Uterus (tissue), 3 donors: ENCODE measurements at regions not wholly inside any gene's neighbourhood (a gene's known extent, or its start where the extent isn't known, plus 50 kb on each side); places are given as distances from the start of the nearest gene placed in this dataset.

ENCODE experiments used
- DNase-seq, 2 donors: peaks; one replicate each; pipeline ENCODE4 v3.0.0-alpha.2; 2019 to 2020
- H3K27ac ChIP-seq, 2 donors: fragments of 200-600 bp; sonication (generic); 1 replicate in 1 of 2; 2 replicates in 1 of 2; pipeline ENCODE4 v1.5.1; 2016 to 2018
- H3K27me3 ChIP-seq, 2 donors: fragments of 200-600 bp; sonication (generic); one replicate each; pipeline ENCODE4 v1.5.1; 2018 to 2019; ENCODE audit warnings: control low read depth in 1 of 2
- H3K36me3 ChIP-seq, 2 donors: fragments of 200-600 bp; sonication (generic); one replicate each; pipeline ENCODE4 v1.5.1; 2019; ENCODE audit warnings: control low read depth in 1 of 2
- H3K4me1 ChIP-seq, 2 donors: fragments of 200-600 bp; sonication (generic); one replicate each; pipeline ENCODE4 v1.5.1; 2018 to 2019; ENCODE audit warnings: control low read depth in 1 of 2
- H3K4me3 ChIP-seq, 2 donors: fragments of 200-600 bp; sonication (generic); 1 replicate in 1 of 2; 2 replicates in 1 of 2; pipeline ENCODE4 v1.5.1; 2018 to 2019; ENCODE audit warnings: mild to moderate bottlenecking in 1 of 2
- H3K9me3 ChIP-seq, 2 donors: fragments of 200-600 bp; sonication (generic); one replicate each; pipeline ENCODE4 v1.5.1; 2019; ENCODE audit warnings: control low read depth in 1 of 2
- POLR2A ChIP-seq, 2 donors: fragments of 450-650 bp; IDR thresholded peaks; one replicate each; pipeline ENCODE4 v1.6.1; 2016; ENCODE audit warnings: antibody characterized with exemption in 2 of 2, mild to moderate bottlenecking in 1 of 2, moderate library complexity in 1 of 2
- intact Hi-C: fragments of 100-400 bp; cut with DNase I; formaldehyde crosslinking; loops from one replicate; pipeline ENCODE4 v1.15.1; 2023; ENCODE audit warnings: low total_unique reads
- TF ChIP-seq, protein P1 (sequence below), 4 experiments: fragments of 200-600 bp in 2 of 4; fragments of 450-650 bp in 2 of 4; sonication (generic) in 2 of 4; IDR thresholded peaks; one replicate each; pipeline ENCODE4 v1.5.1; 2016 to 2019; ENCODE audit warnings: antibody characterized with exemption in 4 of 4, mild to moderate bottlenecking in 2 of 4, moderate library complexity in 1 of 4
- donor health status: DM: yes; HTN: yes; CAD: no.

DNA sequence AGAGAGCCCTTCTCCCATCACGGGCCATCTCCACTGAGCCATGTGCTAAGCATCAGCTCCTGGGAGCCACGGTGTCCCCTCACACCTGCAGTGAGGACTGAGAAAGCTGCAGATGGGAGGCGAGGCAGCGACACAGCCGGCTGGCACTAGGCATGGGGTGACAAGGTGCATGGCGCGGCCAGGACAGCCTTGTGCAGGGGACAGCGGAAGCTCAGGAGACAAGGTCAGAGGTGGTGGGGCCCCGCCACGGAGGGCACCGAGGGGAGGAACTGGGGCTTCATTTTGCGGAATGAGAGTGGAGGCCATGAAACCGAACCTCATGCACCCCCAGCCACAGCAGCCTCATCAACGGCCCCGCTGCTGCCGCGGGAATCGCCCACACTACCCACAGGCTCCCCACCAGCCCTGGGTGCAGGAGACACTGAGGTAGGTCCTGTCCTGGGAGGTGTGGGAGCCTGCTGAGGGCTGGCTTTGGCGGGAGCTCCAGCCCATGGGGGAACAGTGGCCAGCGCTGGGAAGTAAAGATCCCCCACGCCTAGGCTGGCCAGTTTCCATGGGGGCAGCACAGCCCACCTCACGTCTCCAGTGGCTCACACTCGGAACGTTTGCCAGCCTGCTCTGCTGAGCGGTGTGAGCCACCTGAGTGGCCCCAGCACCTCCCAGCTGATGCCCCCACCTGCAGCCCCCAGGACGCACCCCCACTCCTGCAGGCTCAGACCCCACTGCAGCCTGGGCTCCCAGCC lies 71.2 kb upstream of the INSIG1 start:
- TF ChIP-seq, protein P1, sequence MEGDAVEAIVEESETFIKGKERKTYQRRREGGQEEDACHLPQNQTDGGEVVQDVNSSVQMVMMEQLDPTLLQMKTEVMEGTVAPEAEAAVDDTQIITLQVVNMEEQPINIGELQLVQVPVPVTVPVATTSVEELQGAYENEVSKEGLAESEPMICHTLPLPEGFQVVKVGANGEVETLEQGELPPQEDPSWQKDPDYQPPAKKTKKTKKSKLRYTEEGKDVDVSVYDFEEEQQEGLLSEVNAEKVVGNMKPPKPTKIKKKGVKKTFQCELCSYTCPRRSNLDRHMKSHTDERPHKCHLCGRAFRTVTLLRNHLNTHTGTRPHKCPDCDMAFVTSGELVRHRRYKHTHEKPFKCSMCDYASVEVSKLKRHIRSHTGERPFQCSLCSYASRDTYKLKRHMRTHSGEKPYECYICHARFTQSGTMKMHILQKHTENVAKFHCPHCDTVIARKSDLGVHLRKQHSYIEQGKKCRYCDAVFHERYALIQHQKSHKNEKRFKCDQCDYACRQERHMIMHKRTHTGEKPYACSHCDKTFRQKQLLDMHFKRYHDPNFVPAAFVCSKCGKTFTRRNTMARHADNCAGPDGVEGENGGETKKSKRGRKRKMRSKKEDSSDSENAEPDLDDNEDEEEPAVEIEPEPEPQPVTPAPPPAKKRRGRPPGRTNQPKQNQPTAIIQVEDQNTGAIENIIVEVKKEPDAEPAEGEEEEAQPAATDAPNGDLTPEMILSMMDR (IDR thresholded peaks at IDR 0.05), result no peak
- TF ChIP-seq POLR2A (IDR thresholded peaks at IDR 0.05), result no peak
- no peaks in the 10 kb centered on the region for H3K4me1 ChIP-seq
- H3K27me3 ChIP-seq, result no peaks in the 10 kb centered on the region
- no peak for DNase-seq
- H3K9me3 ChIP-seq, result no peaks in the 10 kb centered on the region
- intact Hi-C loops, result no loop called here
- no peaks in the 10 kb centered on the region for H3K36me3 ChIP-seq
- H3K4me3 ChIP-seq, result no peak overlapping the region
- H3K27ac ChIP-seq, result no peak overlapping the region

DNA sequence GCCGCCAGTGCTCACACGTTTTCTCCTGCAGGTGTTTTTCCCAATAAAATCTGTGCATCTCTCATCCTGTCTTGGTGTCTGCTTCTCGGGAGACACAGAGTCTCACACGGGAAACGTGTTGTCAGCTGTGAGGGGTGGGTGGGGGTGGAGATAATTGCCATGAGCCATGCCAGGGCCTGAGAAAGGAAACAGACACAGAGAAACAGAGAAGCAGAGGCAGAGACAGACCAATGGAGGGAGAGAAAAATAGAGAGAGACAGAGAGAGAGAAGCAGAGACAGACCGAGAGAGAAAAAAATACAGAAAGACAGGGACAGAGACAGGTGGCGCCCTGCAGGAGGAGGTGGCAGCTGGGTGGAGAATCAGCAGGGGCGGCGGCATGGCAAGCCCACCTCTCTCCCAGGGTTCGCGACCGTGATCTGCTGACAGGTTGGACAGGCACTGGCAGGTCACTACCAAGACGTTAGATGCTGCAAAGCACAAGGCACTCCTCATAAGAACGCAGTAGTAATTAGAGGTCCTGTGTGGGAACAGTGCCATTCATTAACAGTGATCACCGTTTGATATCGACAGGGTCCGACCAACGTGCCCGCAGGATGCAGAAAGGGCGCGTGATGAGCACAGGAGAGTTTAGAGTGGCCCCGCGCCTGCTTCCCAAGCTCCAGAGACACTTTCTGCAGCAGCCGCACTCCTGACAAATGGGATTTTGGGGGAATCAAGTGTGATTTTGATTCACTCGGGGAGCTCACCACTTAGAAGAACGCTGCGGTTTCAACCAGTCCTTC lies 70.5 kb upstream of the INSIG1 start:
- no peak overlapping the region for H3K4me3 ChIP-seq
- H3K27me3 ChIP-seq, result no peaks in the 10 kb centered on the region
- no peaks in the 10 kb centered on the region for H3K4me1 ChIP-seq
- no peak overlapping the region for H3K27ac ChIP-seq
- no peak for DNase-seq
- intact Hi-C loops, result no loop called here
- no peaks in the 10 kb centered on the region for H3K9me3 ChIP-seq
- H3K36me3 ChIP-seq, result no peaks in the 10 kb centered on the region
- TF ChIP-seq POLR2A (IDR thresholded peaks at IDR 0.05), result no peak
- TF ChIP-seq, protein P1 (IDR thresholded peaks at IDR 0.05), result no peak

DNA sequence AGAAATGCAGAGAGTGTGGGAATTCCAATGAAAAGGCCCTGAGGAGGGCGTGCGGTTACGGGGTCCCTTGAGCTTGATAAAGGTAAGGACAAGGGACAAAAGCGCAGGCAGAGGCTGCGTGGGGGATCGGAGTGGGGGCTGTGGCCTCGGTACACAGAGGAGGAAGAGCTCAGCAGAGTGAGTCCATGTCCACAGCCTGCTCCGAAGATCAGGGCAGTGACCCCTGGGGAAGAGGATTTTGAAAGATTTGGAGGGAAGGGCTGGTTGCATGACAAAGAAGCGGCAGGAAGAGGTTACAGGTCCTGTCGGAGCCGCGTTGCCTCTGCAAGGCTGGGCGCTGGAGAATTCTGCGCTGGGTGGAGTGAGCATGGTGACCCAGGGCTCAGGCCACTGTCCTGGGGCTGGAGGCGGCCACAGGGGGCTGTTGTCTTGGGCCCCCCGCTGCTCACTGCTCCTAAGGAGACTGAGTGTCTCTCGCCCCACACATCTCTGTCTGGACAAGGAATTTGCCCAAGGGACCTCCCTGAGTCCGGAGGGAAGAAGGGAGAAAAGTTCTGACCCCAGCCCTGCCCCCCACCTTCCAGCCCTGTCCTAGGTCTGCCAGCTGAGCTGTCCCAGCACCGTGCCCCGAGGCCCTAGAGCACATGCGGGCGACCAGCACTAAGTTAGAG lies 69.8 kb upstream of the INSIG1 start:
- Histone ChIP-seq H3K9me3 (no peaks in the 10 kb centered on the region), H3K36me3 (no peaks in the 10 kb centered on the region), H3K4me1 (no peaks in the 10 kb centered on the region), H3K4me3 (no peak overlapping the region), H3K27ac (no peak overlapping the region), H3K27me3 (no peaks in the 10 kb centered on the region)
- TF ChIP-seq POLR2A (IDR thresholded peaks at IDR 0.05), result no peak
- TF ChIP-seq, protein P1 (IDR thresholded peaks at IDR 0.05), result no peak
- no peak for DNase-seq
- intact Hi-C loops, result no loop called here

DNA sequence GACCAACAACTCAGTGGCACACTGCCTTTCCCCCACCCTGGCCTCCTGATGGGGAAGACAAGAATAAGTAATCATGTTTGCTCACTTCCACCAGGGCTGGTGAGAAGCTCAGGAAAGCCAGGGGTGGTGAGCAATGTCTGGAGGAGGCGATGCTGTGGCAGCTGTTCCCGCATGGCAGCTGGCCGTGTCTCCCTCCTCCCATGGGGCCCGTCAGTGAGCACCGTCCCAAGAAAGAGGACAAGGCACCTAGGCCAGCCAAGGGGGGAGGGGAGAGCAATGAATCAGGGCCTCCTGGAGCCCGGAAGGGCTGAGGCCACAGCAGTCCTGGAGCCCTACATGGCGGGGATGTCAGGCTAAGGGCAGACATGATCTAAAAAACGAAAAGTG lies 69.2 kb upstream of the INSIG1 start:
- Histone ChIP-seq H3K27ac (no peak overlapping the region), H3K27me3 (no peaks in the 10 kb centered on the region), H3K4me3 (no peak overlapping the region), H3K36me3 (no peaks in the 10 kb centered on the region), H3K9me3 (no peaks in the 10 kb centered on the region), H3K4me1 (no peaks in the 10 kb centered on the region)
- TF ChIP-seq, protein P1 (IDR thresholded peaks at IDR 0.05), result no peak
- TF ChIP-seq POLR2A (IDR thresholded peaks at IDR 0.05), result no peak
- intact Hi-C loops, result no loop called here
- DNase-seq, result no peak

DNA sequence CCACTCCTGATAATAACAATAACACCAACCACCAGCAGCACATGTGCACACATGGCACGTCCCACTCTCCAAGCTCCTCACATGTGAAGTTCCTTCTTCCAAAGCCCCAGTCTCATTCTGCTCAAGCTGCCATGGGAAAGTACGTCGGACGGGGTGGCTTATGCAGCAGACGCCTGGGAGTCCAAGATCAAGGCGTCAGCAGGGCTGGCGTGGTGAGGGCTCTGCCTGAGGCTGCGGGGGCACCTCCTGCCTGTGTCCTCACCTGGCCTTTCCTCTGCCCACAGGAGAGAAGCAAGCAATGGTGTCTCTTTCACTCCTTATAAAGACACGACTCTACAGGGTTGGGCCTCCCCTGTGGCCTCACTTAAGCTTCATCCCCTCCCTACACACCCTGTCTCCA lies 68.8 kb upstream of the INSIG1 start:
- H3K4me3 ChIP-seq, result no peak overlapping the region
- H3K9me3 ChIP-seq, result no peaks in the 10 kb centered on the region
- DNase-seq, result no peak
- H3K27ac ChIP-seq, result no peak overlapping the region
- TF ChIP-seq, protein P1 (IDR thresholded peaks at IDR 0.05), result no peak
- intact Hi-C loops, result no loop called here
- no peaks in the 10 kb centered on the region for H3K36me3 ChIP-seq
- H3K4me1 ChIP-seq, result no peaks in the 10 kb centered on the region
- no peaks in the 10 kb centered on the region for H3K27me3 ChIP-seq
